ENCODE measurements at regions not wholly inside any gene's neighbourhood (a gene's known extent, or its start where the extent isn't known, plus 50 kb on each side); places are given as distances from the start of the nearest gene placed in this dataset.

DNA sequence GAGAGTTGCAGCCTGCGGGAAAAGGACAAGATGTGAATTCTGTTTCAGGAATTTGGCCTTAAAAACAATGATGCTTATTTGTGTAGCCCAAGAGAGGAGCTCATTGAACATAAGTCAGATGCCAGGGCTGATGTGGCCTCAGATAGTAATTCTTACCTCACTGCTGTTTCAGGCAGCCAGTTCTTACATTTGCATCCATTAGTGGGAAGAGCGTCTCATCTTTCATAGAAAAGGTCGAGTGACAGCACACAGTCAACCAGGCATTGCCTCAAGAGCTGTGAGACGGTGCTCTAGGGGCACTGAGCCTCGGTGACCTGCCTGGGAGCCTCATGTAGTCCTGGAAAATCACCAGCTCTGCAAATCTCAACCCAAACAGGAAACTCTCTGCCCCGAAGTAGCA, 174.9 kb upstream of the FRG1 start:
- Histone ChIP-seq H2AFZ (ENCODE audit: low read depth) (no peak overlapping the region), H3K4me2 (no peak overlapping the region)
- TF ChIP-seq, protein P1, sequence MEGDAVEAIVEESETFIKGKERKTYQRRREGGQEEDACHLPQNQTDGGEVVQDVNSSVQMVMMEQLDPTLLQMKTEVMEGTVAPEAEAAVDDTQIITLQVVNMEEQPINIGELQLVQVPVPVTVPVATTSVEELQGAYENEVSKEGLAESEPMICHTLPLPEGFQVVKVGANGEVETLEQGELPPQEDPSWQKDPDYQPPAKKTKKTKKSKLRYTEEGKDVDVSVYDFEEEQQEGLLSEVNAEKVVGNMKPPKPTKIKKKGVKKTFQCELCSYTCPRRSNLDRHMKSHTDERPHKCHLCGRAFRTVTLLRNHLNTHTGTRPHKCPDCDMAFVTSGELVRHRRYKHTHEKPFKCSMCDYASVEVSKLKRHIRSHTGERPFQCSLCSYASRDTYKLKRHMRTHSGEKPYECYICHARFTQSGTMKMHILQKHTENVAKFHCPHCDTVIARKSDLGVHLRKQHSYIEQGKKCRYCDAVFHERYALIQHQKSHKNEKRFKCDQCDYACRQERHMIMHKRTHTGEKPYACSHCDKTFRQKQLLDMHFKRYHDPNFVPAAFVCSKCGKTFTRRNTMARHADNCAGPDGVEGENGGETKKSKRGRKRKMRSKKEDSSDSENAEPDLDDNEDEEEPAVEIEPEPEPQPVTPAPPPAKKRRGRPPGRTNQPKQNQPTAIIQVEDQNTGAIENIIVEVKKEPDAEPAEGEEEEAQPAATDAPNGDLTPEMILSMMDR (conservative IDR thresholded peaks at IDR 0.05; ENCODE audit: low read depth, low read length): no peak

DNA sequence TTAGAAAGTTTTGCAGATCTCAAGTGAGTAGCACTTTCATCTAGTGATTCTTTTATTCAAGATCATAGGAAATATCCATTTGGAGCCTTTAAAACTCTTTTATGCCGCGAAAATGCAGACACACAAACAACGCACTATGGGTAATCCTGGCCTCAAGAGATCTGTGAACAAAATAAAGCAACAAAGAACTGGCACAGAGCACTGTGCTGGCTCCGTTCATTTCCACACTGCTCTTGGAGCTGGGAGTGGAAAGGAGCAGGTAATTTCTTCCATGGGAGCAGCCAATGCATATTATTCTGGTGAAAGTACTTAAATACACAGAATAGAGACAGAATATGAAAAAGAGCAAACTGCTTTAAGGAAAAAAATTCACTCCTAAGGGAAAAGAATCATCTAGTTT, 172.7 kb upstream of the FRG1 start:
- Histone ChIP-seq H3K27ac (no peak overlapping the region), H3K27me3 (ENCODE audit: insufficient read depth, low read depth) (no peaks in the 10 kb centered on the region), H3K4me1 (ENCODE audit: low read depth, poor library complexity, severe bottlenecking) (peaks cover 6% of the 10 kb centered on the region), H3K36me3 (ENCODE audit: insufficient read depth) (no peaks in the 10 kb centered on the region), H3K4me3 (IDR thresholded peaks at IDR 0.05; ENCODE audit: insufficient read depth, low read depth, low read length) (no peak overlapping the region), H2AFZ (ENCODE audit: low read depth) (no peak overlapping the region), H4K20me1 (ENCODE audit: insufficient read depth) (no peaks in the 10 kb centered on the region), H3K4me2 (no peak overlapping the region), H3K79me2 (ENCODE audit: insufficient read depth, low read depth) (no peaks in the 10 kb centered on the region), H3K9ac (no peak overlapping the region)
- TF ChIP-seq, protein P1 (conservative IDR thresholded peaks at IDR 0.05; ENCODE audit: low read depth, low read length): no peak

More for the DNA sequence above, 174.9 kb upstream of the FRG1 start:
- Histone ChIP-seq H4K20me1 (ENCODE audit: insufficient read depth) (no peaks in the 10 kb centered on the region), H3K27ac (no peak overlapping the region), H3K4me1 (ENCODE audit: low read depth, poor library complexity, severe bottlenecking) (no peaks in the 10 kb centered on the region), H3K79me2 (ENCODE audit: insufficient read depth, low read depth) (no peaks in the 10 kb centered on the region), H3K27me3 (ENCODE audit: insufficient read depth, low read depth) (no peaks in the 10 kb centered on the region), H3K4me3 (IDR thresholded peaks at IDR 0.05; ENCODE audit: insufficient read depth, low read depth, low read length) (no peak overlapping the region), H3K36me3 (ENCODE audit: insufficient read depth) (no peaks in the 10 kb centered on the region), H3K9ac (no peak overlapping the region)

DNA sequence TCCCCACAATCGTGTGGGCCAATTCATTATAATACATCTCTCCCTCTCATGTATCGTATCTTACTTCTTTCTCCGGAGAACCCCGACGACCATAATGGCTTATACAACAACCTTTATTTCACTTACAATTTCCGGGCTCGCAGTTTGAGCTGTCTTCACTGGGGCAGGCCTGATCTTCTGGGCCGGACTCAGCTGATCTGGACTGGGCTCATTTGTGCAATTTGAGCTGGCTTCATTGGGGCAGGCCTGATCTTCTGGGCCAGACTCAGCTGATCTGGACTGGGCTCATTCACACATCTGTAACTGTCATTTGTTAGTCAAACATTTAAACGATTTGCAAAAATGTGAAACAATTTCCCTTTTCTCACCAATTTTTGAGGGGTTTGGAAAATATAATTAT, 171.5 kb upstream of the FRG1 start:
- Histone ChIP-seq H3K27me3 (ENCODE audit: insufficient read depth, low read depth) (no peaks in the 10 kb centered on the region), H3K4me2 (no peak overlapping the region), H3K36me3 (ENCODE audit: insufficient read depth) (no peaks in the 10 kb centered on the region), H3K9ac (no peak overlapping the region), H3K79me2 (ENCODE audit: insufficient read depth, low read depth) (no peaks in the 10 kb centered on the region), H3K27ac (no peak overlapping the region), H3K4me3 (IDR thresholded peaks at IDR 0.05; ENCODE audit: insufficient read depth, low read depth, low read length) (no peak overlapping the region), H3K4me1 (ENCODE audit: low read depth, poor library complexity, severe bottlenecking) (peaks cover 6% of the 10 kb centered on the region), H2AFZ (ENCODE audit: low read depth) (no peak overlapping the region), H4K20me1 (ENCODE audit: insufficient read depth) (no peaks in the 10 kb centered on the region)
- TF ChIP-seq, protein P1 (conservative IDR thresholded peaks at IDR 0.05; ENCODE audit: low read depth, low read length): no peak

DNA sequence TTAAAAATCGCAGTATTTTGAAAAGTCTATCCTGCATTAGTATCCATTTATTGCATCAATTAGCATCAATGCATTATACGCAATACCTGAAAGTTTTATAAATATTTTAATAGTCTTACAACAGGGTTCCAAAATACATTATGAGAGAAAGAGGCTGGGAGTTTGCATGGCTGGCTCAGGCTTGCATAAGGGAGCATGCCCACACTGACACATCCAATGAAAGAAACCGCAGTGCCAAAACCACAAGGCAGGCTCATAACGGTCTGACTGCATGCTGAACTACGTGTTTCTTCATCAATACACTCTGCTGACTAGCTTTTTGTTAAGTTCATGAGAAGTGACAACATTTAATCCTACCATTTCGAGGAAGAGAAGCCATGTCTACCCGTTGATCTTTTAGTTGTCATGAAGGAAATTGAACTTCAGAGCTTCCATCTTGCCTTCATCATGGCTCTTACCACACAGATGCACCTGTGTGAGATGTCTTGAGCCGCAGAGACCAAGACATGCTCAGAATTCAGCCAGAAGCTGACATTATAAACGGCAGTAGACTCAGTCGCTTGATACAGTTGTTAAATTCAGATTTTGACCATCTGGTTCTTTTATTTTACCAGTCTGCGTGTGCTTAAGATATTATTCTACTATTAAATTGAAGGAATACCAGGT, 168.8 kb upstream of the FRG1 start:
- Histone ChIP-seq H3K9ac (no peak overlapping the region), H2AFZ (ENCODE audit: low read depth) (0 out of 2 replicates have a peak overlapping the region, but pooled peaks have one; percentile 1), H4K20me1 (ENCODE audit: insufficient read depth) (no peaks in the 10 kb centered on the region), H3K4me3 (IDR thresholded peaks at IDR 0.05; ENCODE audit: insufficient read depth, low read depth, low read length) (no peak overlapping the region), H3K79me2 (ENCODE audit: insufficient read depth, low read depth) (no peaks in the 10 kb centered on the region), H3K4me2 (peak overlapping the region; percentile 17; the same call in 1 of the 2 replicates), H3K36me3 (ENCODE audit: insufficient read depth) (no peaks in the 10 kb centered on the region), H3K27me3 (ENCODE audit: insufficient read depth, low read depth) (no peaks in the 10 kb centered on the region), H3K27ac (no peak overlapping the region), H3K4me1 (ENCODE audit: low read depth, poor library complexity, severe bottlenecking) (peaks cover 6% of the 10 kb centered on the region)
- TF ChIP-seq, protein P1 (conservative IDR thresholded peaks at IDR 0.05; ENCODE audit: low read depth, low read length): no peak
